Neural cell (in vitro differentiated cells): ENCODE measurements at regions not wholly inside any gene's neighbourhood (a gene's known extent, or its start where the extent isn't known, plus 50 kb on each side); places are given as distances from the start of the nearest gene placed in this dataset.
"Not testable (repeated sequence)": the region's sequence is repeated elsewhere in the genome, so short reads cannot be mapped to it uniquely, and the experiment has no call there.

ENCODE experiments used
- H2AFZ ChIP-seq: fragments of 200-600, 300-800 bp; sonication (generic), shearing (Covaris generic); 2 replicates; pipeline ENCODE4 v1.6.0; 2014; ENCODE audit warnings: low read depth, mild to moderate bottlenecking, antibody characterized with exemption, low read length, moderate library complexity
- H3F3A ChIP-seq: fragments of 200-600 bp; shearing (Covaris generic); 2 replicates; pipeline ENCODE4 v1.6.1; 2016; ENCODE audit warnings: mild to moderate bottlenecking, moderate library complexity, mixed read lengths, antibody characterized with exemption, low read length; ENCODE audit not compliant: insufficient read depth, poor library complexity, severe bottlenecking
- H3K27ac ChIP-seq: fragments of 200-600, 300-800 bp; sonication (generic), shearing (Covaris generic); 2 replicates; pipeline ENCODE4 v1.5.1; 2014; ENCODE audit warnings: mild to moderate bottlenecking, low read length, moderate library complexity
- H3K27me3 ChIP-seq: fragments of 300-800, 200-600 bp; sonication (generic), shearing (Covaris generic); 2 replicates; pipeline ENCODE4 v1.6.0; 2014; ENCODE audit warnings: mild to moderate bottlenecking, low read depth, low read length, moderate library complexity; ENCODE audit not compliant: insufficient read depth
- H3K36me3 ChIP-seq: fragments of 300-800, 200-600 bp; sonication (generic), shearing (Covaris generic); 2 replicates; pipeline ENCODE4 v1.5.1; 2014; ENCODE audit warnings: mild to moderate bottlenecking, antibody characterized with exemption, low read length, moderate library complexity; ENCODE audit not compliant: insufficient read depth
- H3K4me2 ChIP-seq: fragments of 300-800, 200-600 bp; sonication (generic), shearing (Covaris generic); 2 replicates; pipeline ENCODE4 v1.6.0; 2014; ENCODE audit warnings: mild to moderate bottlenecking, low read length
- H3K4me3 ChIP-seq: fragments of 300-800, 200-600 bp; sonication (generic), shearing (Covaris generic); 2 replicates; pipeline ENCODE4 v1.5.1; 2014; ENCODE audit warnings: mild to moderate bottlenecking, low read length, moderate library complexity
- H3K79me2 ChIP-seq: fragments of 200-600 bp; shearing (Covaris generic); replicated peaks from 2 replicates; pipeline ENCODE4 v1.6.0; 2014; ENCODE audit warnings: mild to moderate bottlenecking, low read length, moderate library complexity; ENCODE audit not compliant: insufficient read depth
- H3K9ac ChIP-seq: fragments of 300-800, 200-600 bp; sonication (generic), shearing (Covaris generic); 2 replicates; pipeline ENCODE4 v1.6.1; 2016; ENCODE audit warnings: mild to moderate bottlenecking, low read length, mixed read lengths
- H3K9me2 ChIP-seq: fragments of 200-600 bp; shearing (Covaris generic); 2 replicates; pipeline ENCODE4 v1.6.1; 2016; ENCODE audit warnings: mild to moderate bottlenecking, low read length, mixed read lengths; ENCODE audit not compliant: insufficient read depth
- H3K9me3 ChIP-seq: fragments of 200-600, 300-800 bp; sonication (generic), shearing (Covaris generic); 2 replicates; pipeline ENCODE4 v1.6.1; 2016; ENCODE audit warnings: mild to moderate bottlenecking, mixed run types, low read length, moderate library complexity, mixed read lengths
- H4K20me1 ChIP-seq: fragments of 200-600 bp; shearing (Covaris generic); 2 replicates; pipeline ENCODE4 v1.6.1; 2016; ENCODE audit warnings: mild to moderate bottlenecking, mixed run types; ENCODE audit not compliant: insufficient read depth
- EZH2 ChIP-seq: fragments of 200-600, 300-800 bp; shearing (Covaris generic), sonication (generic); IDR thresholded peaks from 2 replicates; pipeline ENCODE4 v1.6.1; 2014; ENCODE audit warnings: antibody characterized with exemption, low read length, borderline replicate concordance, mild to moderate bottlenecking; ENCODE audit not compliant: insufficient read depth, poor library complexity, severe bottlenecking
- MXI1 ChIP-seq: fragments of 450-650 bp; conservative IDR thresholded peaks from 2 replicates; pipeline ENCODE4 v1.6.1; 2014; ENCODE audit warnings: antibody characterized with exemption, mild to moderate bottlenecking; ENCODE audit not compliant: poor library complexity, severe bottlenecking
- RAD21 ChIP-seq: fragments of 450-650 bp; conservative IDR thresholded peaks from 2 replicates; pipeline ENCODE4 v1.6.1; 2014; ENCODE audit warnings: antibody characterized with exemption, mild to moderate bottlenecking, moderate library complexity
- REST ChIP-seq: IDR thresholded peaks from 2 replicates; pipeline ENCODE4 v1.6.1; 2012; ENCODE audit warnings: borderline replicate concordance
- SMC3 ChIP-seq: fragments of 450-650 bp; conservative IDR thresholded peaks from 2 replicates; pipeline ENCODE4 v1.6.1; 2014; ENCODE audit warnings: antibody characterized with exemption, mild to moderate bottlenecking, moderate library complexity; ENCODE audit not compliant: poor library complexity
- TAF1 ChIP-seq: IDR thresholded peaks from 2 replicates; pipeline ENCODE4 v1.6.1; 2012; ENCODE audit warnings: low read depth
- TF ChIP-seq, protein P1 (sequence below): fragments of 450-650 bp; IDR thresholded peaks from 2 replicates; pipeline ENCODE4 v1.5.1; 2014; ENCODE audit warnings: antibody characterized with exemption, mild to moderate bottlenecking, moderate library complexity; ENCODE audit not compliant: poor library complexity, severe bottlenecking

GRCh38 chr9:42377530-42378417 lies 194.3 kb downstream of the SPATA31A6 start:
- H3K9me3 ChIP-seq, H3K36me3 ChIP-seq, H3F3A ChIP-seq, H3K4me3 ChIP-seq, H3K27ac ChIP-seq, H3K27me3 ChIP-seq, H3K9me2 ChIP-seq, H3K4me2 ChIP-seq, H3K9ac ChIP-seq, H3K79me2 ChIP-seq, H4K20me1 ChIP-seq, H2AFZ ChIP-seq: not testable (repeated sequence)

- no peak overlapping the region for H2AFZ ChIP-seq
- no peak overlapping the region for H3K4me3 ChIP-seq
- H3K9ac ChIP-seq = no peak overlapping the region
- no peaks in the 10 kb centered on the region for H3K9me2 ChIP-seq
- H3K79me2 ChIP-seq = no peaks in the 10 kb centered on the region
- H3K27ac ChIP-seq = no peak overlapping the region
- H4K20me1 ChIP-seq = no peaks in the 10 kb centered on the region
- H3F3A ChIP-seq = no peaks in the 10 kb centered on the region
- no peak for TF ChIP-seq SMC3
- TF ChIP-seq, protein P1, sequence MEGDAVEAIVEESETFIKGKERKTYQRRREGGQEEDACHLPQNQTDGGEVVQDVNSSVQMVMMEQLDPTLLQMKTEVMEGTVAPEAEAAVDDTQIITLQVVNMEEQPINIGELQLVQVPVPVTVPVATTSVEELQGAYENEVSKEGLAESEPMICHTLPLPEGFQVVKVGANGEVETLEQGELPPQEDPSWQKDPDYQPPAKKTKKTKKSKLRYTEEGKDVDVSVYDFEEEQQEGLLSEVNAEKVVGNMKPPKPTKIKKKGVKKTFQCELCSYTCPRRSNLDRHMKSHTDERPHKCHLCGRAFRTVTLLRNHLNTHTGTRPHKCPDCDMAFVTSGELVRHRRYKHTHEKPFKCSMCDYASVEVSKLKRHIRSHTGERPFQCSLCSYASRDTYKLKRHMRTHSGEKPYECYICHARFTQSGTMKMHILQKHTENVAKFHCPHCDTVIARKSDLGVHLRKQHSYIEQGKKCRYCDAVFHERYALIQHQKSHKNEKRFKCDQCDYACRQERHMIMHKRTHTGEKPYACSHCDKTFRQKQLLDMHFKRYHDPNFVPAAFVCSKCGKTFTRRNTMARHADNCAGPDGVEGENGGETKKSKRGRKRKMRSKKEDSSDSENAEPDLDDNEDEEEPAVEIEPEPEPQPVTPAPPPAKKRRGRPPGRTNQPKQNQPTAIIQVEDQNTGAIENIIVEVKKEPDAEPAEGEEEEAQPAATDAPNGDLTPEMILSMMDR = no peak
- TF ChIP-seq REST = no peak
- TF ChIP-seq EZH2 = no peak
- TF ChIP-seq RAD21 = no peak
- no peak for TF ChIP-seq TAF1
- TF ChIP-seq MXI1 = no peak
- H3K36me3 ChIP-seq = no peaks in the 10 kb centered on the region
- H3K4me2 ChIP-seq = no peak overlapping the region
- H3K9me3 ChIP-seq = peaks cover 4% of the 10 kb centered on the region
- no peaks in the 10 kb centered on the region for H3K27me3 ChIP-seq
These were observed 195.0 kb downstream of the SPATA31A6 start for GRCh38 chr9:42378418-42378815.

- not testable (repeated sequence) for H3K9me2 ChIP-seq, H3K4me3 ChIP-seq, H3K9ac ChIP-seq, H3F3A ChIP-seq, H3K79me2 ChIP-seq, H4K20me1 ChIP-seq, H3K9me3 ChIP-seq, H3K4me2 ChIP-seq, H2AFZ ChIP-seq, H3K36me3 ChIP-seq, H3K27ac ChIP-seq, H3K27me3 ChIP-seq
These were observed 196.1 kb downstream of the SPATA31A6 start for GRCh38 chr9:42379602-42380001.

GRCh38 chr9:42384585-42384984 lies 201.1 kb downstream of the SPATA31A6 start:
- not testable (repeated sequence) for H3K9me3 ChIP-seq, H3K4me2 ChIP-seq, H2AFZ ChIP-seq, H4K20me1 ChIP-seq, H3K27ac ChIP-seq, H3K36me3 ChIP-seq, H3K9me2 ChIP-seq, H3K4me3 ChIP-seq, H3K27me3 ChIP-seq, H3K9ac ChIP-seq, H3F3A ChIP-seq, H3K79me2 ChIP-seq

DNA sequence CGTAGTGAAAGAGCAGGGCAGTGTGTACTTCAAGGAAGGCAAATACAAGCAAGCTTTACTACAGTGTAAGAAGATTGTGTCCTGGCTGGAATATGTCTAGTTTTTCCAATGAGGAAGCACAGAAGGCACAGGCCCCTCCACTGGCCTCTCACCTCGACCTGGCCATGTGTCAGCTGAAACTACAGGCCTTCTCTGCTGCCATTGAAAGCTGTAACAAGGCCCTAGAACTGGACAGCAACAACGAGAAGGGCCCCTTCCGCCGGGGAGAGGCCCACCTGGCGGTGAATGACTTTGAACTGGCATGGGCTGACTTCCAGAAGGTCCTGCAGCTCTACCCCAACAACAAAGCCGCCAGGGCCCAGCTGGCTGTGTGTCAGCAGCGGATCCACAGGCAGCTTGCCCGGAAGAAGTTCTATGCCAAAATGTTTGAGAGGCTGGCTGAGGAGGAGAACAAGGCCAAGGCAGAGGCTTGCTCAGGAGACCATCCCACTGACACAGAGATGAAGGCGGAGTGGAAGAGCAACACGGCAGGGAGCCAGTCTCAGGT lies 202.2 kb downstream of the SPATA31A6 start:
- H3K4me3 ChIP-seq, H4K20me1 ChIP-seq, H3K9me2 ChIP-seq, H3K9me3 ChIP-seq, H3K27me3 ChIP-seq, H2AFZ ChIP-seq, H3K4me2 ChIP-seq, H3K79me2 ChIP-seq, H3F3A ChIP-seq, H3K27ac ChIP-seq, H3K36me3 ChIP-seq, H3K9ac ChIP-seq: not testable (repeated sequence)
